Spleen (tissue), 7 donors: ENCODE measurements at regions not wholly inside any gene's neighbourhood (a gene's known extent, or its start where the extent isn't known, plus 50 kb on each side); places are given as distances from the start of the nearest gene placed in this dataset.

Source experiments
- CTCF ChIP-seq, 11 experiments: fragments of 200-600 bp in 7 of 11; fragments of 450-650 bp in 4 of 11; sonication (generic) in 4 of 11; IDR thresholded peaks in 8 of 11; conservative IDR thresholded peaks in 3 of 11; 1 replicate in 7 of 11; 2 replicates in 4 of 11; pipeline versions ENCODE4 v1.4.0 to v1.8.0; 2016 to 2021; ENCODE audit warnings: antibody characterized with exemption in 11 of 11, inconsistent platforms in 4 of 11, mild to moderate bottlenecking in 1 of 11
- POLR2A ChIP-seq, 3 donors: fragments of 450-650 bp; IDR thresholded peaks; one replicate each; pipeline ENCODE4 v1.5.1; 2017; ENCODE audit warnings: antibody characterized with exemption in 3 of 3, mild to moderate bottlenecking in 1 of 3
- donor health status: DM: no; HTN: no; CAD: no; lungs with moderate emphysema.
- donor health status: DM: no; HTN: no; CAD: no.
- donor health status: DM: no; HTN: no; CAD: no.

GRCh38 chr13:76663592-76664335 lies 222.4 kb downstream of the KCTD12 start:
- no peak for TF ChIP-seq CTCF (IDR thresholded peaks at IDR 0.05 in 8 of 11, conservative IDR thresholded peaks at IDR 0.05 in 3 of 11)
- no peak for TF ChIP-seq POLR2A (IDR thresholded peaks at IDR 0.05)
